Epithelial cell of prostate (primary cell): ENCODE measurements at regions not wholly inside any gene's neighbourhood (a gene's known extent, or its start where the extent isn't known, plus 50 kb on each side); places are given as distances from the start of the nearest gene placed in this dataset.
"Not testable (repeated sequence)": the region's sequence is repeated elsewhere in the genome, so short reads cannot be mapped to it uniquely, and the experiment has no call there.

Source experiments
- DNase-seq: peaks from one replicate; pipeline ENCODE4 v3.0.0-alpha.2; 2011; ENCODE audit warnings: low read depth, low spot score
- H3K27ac ChIP-seq: fragments of 450-650 bp; 2 replicates; pipeline ENCODE4 v1.5.1; 2017; ENCODE audit warnings: mild to moderate bottlenecking

GRCh38 chr10:28386503-28386868, 83.6 kb upstream of the MPP7 start:
- no peak for DNase-seq
- H3K27ac ChIP-seq = peak overlapping the region; percentile 52

GRCh38 chr10:28387140-28387539, 84.3 kb upstream of the MPP7 start:
- DNase-seq = no peak
- H3K27ac ChIP-seq = peak overlapping the region; percentile 52

DNA sequence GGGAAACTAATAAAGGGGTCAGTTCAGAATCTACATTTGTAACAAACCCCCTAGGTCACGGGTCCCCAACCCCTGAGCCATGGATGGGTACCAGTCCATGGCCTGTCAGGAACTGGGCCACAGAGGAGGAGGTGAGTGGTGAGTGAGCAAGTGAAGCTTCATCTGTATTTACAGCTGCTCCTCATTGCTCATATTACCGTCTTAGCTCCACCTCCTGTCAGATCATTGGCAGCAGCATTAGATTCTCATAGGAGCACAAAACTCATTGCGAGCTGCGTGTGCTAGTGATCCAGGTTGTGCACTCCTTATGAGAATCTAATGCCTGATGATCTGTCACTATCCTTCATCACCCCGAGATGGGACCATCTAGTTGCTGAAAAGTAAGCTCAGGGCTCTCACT, 88.4 kb upstream of the MPP7 start:
- H3K27ac ChIP-seq = no peak overlapping the region
- DNase-seq = no peak

DNA sequence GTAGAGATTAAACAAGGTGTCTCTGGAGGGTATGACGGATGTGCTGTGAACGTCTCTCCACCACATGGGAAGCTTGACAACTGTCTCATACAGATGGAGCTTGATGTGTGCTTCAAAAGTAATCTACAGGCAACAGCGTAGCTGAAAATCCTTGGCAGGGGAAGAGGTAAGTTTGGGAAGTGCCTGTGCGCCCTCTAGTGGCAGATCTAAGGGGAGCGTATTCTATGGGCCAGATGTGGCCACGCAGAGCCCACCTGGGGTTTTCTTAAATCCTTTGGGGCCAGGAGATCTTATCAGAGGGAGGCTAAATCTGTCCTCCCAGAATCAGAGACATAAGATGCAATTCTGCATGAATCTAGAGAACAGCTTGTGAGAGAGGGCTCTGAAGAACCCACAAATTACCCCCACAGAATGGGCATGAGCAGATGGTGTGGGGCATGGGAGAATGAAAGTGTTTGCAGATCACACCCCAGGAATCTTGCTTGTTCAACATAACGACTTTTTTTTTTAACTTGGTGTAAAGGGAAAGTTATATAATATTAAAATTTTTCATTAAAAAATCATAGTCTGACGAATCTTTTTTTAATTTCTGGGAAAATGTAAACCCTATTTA, 91.2 kb upstream of the MPP7 start:
- H3K27ac ChIP-seq = no peak overlapping the region
- no peak for DNase-seq

- no peak overlapping the region for H3K27ac ChIP-seq
- no peak for DNase-seq
Observed at GRCh38 chr10:28396331-28396730, 93.5 kb upstream of the MPP7 start.

- no peak for DNase-seq
- no peak overlapping the region for H3K27ac ChIP-seq
Observed at GRCh38 chr10:28397229-28397628, 94.4 kb upstream of the MPP7 start.

GRCh38 chr10:28400176-28400575, 97.3 kb upstream of the MPP7 start:
- no peak for DNase-seq

GRCh38 chr10:28400681-28401080, 97.8 kb upstream of the MPP7 start:
- no peak for DNase-seq
- H3K27ac ChIP-seq = no peak overlapping the region

More at GRCh38 chr10:28400176-28400575, 97.3 kb upstream of the MPP7 start:
- H3K27ac ChIP-seq = no peak overlapping the region

DNA sequence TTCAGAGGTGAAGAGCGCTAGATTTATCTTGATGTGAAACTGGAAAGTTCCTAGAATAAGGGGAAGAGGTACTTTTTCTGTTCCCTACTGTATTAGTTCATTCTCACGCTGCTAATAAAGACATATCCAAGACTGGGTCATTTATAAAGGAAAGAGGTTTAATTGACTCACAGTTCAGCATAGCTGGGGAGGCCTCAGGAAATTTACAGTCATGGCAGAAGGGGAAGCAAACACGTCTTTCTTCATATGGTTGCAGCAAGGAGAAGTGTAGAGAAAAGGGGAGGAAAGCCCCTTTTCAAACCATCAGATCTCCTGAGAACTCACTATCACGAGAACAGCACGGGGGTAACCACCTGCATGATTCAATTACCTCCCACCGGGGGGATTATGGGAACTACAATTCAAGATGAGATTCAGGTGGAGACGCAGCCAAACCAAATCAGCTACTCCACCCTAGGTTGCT, 99.8 kb upstream of the MPP7 start:
- H3K27ac ChIP-seq, DNase-seq: not testable (repeated sequence)

DNA sequence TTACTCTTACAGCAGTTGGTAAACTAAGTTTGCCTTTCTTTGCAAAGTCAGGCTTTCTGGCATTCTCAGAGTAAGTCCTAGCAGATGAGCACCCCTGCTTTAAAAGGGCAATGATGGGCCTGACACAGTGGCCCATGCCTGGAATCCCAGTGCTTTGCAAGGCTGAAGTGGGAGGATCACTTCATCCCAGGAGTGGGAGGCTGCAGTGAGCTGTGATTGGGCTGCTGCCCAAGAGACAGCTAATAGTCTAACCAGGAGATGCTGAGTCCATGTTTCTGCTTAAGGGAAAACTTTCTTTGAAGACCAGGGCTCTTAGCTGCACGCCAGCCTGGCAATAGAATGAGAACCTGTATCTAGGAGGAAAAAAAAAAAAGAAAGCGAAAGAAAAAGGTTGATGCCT, 100.2 kb upstream of the MPP7 start:
- DNase-seq = no peak
- H3K27ac ChIP-seq = no peak overlapping the region

GRCh38 chr10:28408237-28408777, 105.4 kb upstream of the MPP7 start:
- no peak overlapping the region for H3K27ac ChIP-seq
- DNase-seq = no peak

- DNase-seq = no peak
- peak overlapping the region; percentile 54 for H3K27ac ChIP-seq
Observed at GRCh38 chr10:28410420-28411135, 107.7 kb upstream of the MPP7 start.

- H3K27ac ChIP-seq = peak overlapping the region; percentile 54
- DNase-seq = no peak
Observed at GRCh38 chr10:28411136-28411460, 108.2 kb upstream of the MPP7 start.

DNA sequence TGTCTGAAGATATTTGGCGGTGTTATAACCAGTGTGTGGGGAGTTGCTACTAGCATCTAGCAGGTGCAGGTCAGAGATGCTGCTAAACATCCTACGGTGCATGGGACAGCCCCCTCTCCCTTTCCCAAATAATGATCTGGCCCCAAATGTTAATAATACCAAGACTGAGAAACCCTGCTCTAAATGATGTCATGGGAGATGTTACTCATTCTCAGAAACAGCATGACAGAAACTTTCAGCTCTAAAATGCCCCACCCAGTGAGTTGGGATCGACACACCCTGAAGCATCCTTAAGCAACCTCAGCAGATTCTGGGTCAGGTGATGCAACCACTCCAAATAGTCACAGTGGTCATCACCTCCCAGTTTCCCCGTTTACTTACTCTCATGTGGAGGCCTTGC, 108.8 kb upstream of the MPP7 start:
- DNase-seq = peak; percentile 84
- H3K27ac ChIP-seq = peak overlapping the region; percentile 54

DNA sequence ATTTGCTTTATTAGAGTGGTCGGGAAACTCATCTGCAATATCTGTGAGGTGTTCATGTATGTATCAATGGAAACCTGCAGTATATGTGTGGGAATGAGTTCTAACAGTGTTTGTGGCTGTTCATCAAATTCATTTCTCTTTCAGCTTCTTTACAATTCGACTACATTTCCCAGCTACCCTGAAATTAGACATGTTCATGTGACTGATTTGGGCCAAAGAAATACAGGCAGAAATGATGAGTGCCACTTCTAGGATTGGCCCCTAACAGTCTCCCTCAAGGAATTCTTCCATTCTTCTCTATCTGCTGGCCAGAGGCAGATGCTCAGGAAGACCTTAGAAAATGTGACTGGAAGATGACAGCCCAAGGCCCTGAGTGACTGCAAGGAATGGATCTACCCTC, 114.8 kb upstream of the WAC start:
- H3K27ac ChIP-seq = no peak overlapping the region

GRCh38 chr10:28425422-28425821, 107.5 kb upstream of the WAC start:
- DNase-seq = no peak
- no peak overlapping the region for H3K27ac ChIP-seq

More for the DNA sequence above, 114.8 kb upstream of the WAC start:
- DNase-seq = no peak

DNA sequence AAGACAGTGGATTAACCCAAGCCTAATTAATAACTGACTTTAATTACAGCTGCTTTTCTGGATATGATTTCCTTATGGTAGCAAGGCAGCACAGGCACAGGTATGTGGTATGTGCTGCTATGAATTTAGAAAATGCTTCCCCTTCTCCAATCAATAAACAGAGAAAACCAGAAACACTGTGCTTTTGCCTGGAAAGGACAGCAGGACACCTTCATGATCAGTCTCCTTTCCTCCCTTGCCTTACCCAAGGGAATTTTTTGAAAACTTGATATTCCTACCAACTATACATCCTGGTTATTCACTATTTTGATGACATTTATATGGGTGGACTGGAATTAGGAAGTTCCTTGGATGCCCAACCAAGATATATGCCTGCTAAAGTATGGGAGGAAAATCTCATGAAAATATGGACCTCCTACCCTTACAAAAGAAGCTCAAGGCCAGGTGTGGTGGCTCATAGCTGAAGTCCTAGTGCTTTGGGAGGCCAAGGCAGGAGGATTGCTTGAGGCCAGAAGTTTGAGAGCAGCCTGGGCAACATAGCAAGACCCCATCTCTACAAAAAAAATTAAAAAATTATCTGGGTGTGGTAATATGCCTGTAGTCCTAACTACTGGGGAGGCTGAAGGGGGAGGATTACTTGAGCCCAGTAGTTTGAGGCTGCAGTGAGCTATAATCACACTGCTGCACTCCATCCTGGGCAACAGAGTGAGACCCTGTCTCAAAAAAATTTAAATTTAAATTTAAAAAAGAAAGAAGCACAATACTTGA, 106.3 kb upstream of the WAC start:
- no peak overlapping the region for H3K27ac ChIP-seq
- DNase-seq = no peak

- no peak for DNase-seq
- no peak overlapping the region for H3K27ac ChIP-seq
Observed at GRCh38 chr10:28427376-28427775, 105.5 kb upstream of the WAC start.

- DNase-seq = no peak
- no peak overlapping the region for H3K27ac ChIP-seq
Observed at GRCh38 chr10:28429045-28429444, 103.9 kb upstream of the WAC start.

DNA sequence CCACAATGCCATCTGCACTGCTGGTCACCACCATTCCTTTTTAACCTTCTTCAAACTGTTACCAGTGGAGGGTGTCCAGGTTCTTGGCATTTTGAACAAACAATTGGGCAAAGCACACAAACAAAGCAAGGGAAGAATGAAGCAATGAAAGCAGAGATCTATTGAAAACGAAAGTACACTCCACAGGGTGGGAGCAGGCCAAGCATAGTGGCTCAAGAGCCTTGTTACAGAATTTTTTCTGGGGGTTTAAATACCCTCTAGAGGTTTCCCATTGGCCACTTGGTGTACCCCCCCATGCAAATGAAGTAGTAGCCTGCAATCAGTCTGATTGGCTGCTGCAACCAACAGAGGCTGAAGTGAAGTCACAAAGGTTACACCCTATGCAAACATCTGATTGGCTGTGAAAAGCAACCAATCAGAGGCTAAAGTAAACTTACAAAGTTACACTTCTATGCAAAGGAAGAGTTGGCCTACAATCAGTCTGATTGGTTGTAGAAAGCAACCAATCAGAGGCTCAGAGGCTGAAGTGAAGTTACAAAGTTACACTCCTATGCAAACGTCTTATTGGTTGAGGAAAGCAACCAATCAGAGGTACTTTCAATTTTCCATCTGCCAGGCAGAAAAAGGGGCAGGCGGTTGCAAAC, 103.2 kb upstream of the WAC start:
- no peak for DNase-seq

DNA sequence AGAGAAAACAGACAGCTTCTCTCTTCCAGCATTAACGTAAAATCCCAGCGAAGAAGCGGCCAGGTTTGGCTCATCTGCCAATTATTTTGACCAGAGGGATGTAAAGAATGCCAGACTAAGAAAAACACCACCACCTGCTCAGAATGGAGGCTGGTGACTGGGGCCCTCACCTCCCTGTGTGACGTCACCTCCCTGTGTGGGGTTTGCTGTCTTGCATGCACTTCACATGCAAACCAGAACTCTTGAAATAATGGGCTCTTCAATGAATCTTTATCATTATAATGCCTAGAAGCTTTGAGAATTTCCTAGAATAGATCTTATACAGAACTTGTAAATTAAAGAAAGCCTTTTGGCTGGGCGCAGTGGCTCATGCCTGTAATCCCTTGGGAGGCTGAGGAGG, 101.8 kb upstream of the WAC start:
- DNase-seq = no peak
- H3K27ac ChIP-seq = no peak overlapping the region

More for the DNA sequence above, 103.2 kb upstream of the WAC start:
- H3K27ac ChIP-seq = no peak overlapping the region
